Stimulated activated naive B cell treated with anti-CD40 and anti-IgM and Interleukin-4, amounts not matched to agents 10 μg/mL and 1 μg/mL and 100 μg/mL, for 72 hours (primary cell): ENCODE measurements at regions not wholly inside any gene's neighbourhood (a gene's known extent, or its start where the extent isn't known, plus 50 kb on each side); places are given as distances from the start of the nearest gene placed in this dataset.

Experiments used
- ATAC-seq, 2 donors: fragments of 150-1000 bp; cut with Tn5 transposase; replicated peaks; 2 replicates each; pipeline ENCODE4 v1.10.0; 2021; ENCODE audit warnings: moderate library complexity in 1 of 2
- DNase-seq: peaks from one replicate; pipeline ENCODE4 v3.0.0; 2021
- H3K27ac Mint-ChIP-seq: one replicate; pipeline ENCODE4 v1.8.0; 2022; ENCODE audit warnings: mild to moderate bottlenecking, mixed read lengths
- H3K27me3 Mint-ChIP-seq, 2 donors: one replicate each; pipeline ENCODE4 v1.8.0; 2022; ENCODE audit warnings: mixed read lengths in 2 of 2
- H3K36me3 Mint-ChIP-seq, 2 donors: one replicate each; pipeline ENCODE4 v1.8.0; 2022; ENCODE audit warnings: mixed read lengths in 2 of 2, mild to moderate bottlenecking in 1 of 2
- H3K4me1 Mint-ChIP-seq, 2 donors: one replicate each; pipeline ENCODE4 v1.8.0; 2022; ENCODE audit warnings: mixed read lengths in 2 of 2, mild to moderate bottlenecking in 1 of 2
- H3K4me3 Mint-ChIP-seq, 2 donors: one replicate each; pipeline ENCODE4 v1.8.0; 2022; ENCODE audit warnings: mild to moderate bottlenecking in 2 of 2, mixed read lengths in 2 of 2, moderate library complexity in 1 of 2
- H3K9me3 Mint-ChIP-seq, 2 donors: one replicate each; pipeline ENCODE4 v1.8.0; 2022; ENCODE audit warnings: mixed read lengths in 2 of 2, mild to moderate bottlenecking in 1 of 2

DNA sequence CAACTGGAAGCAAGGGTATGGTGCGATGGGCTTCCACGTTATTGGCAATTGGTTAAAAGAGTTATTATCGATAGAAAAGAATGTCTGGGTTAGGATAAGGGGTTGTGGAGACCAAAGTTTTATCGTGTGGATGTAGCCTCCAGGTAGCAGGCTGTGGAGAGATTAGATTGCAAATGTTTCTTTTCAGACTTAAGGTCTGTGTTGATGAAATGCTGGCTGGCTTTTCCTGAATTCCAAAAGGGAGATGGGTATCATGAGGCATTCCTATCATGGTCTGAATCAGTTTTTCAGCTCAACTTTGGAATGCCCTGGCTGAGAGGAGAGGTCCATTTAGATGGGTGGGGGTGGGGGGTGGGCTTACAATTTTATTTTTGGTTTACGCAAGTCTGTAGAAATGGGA, 395.0 kb upstream of the RBFOX1 start:
- H3K27ac Mint-ChIP-seq: no peak overlapping the region
- ATAC-seq: no peak
- H3K9me3 Mint-ChIP-seq: peaks cover 0 to 3% of the 10 kb centered on the region in 2 donors
- no peak for DNase-seq
- H3K4me3 Mint-ChIP-seq: no peak overlapping the region
- no peaks in the 10 kb centered on the region for H3K27me3 Mint-ChIP-seq
- H3K36me3 Mint-ChIP-seq: no peaks in the 10 kb centered on the region
- no peaks in the 10 kb centered on the region for H3K4me1 Mint-ChIP-seq

DNA sequence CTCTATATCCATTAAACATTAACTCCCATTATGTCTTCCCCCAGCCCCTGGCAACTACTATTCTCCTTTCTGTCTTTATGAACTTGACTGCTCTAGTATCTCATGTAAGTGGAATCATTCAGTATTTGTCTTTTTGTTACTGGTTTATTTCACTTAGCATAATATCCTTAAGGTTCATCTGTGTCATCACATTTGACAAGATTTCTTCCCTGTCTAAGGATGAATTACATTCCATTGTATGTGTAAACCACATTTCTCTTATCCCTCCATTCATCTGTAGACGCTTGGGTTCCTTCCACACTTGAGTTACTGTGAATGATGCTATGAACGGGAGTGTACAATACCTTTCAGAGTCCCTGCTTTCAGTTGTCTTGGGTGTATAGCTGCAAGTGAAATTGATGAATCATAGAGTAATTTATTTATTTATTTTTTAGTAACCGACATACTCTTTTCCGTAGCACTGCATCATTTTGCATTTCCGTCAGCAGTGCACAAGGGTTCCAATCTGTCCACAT, 399.7 kb upstream of the RBFOX1 start:
- peaks cover 2 to 3% of the 10 kb centered on the region in 2 donors for H3K9me3 Mint-ChIP-seq
- H3K4me3 Mint-ChIP-seq: no peak overlapping the region
- no peaks in the 10 kb centered on the region for H3K4me1 Mint-ChIP-seq
- no peaks in the 10 kb centered on the region for H3K36me3 Mint-ChIP-seq
- DNase-seq (no peak), ATAC-seq (no peak)
- H3K27me3 Mint-ChIP-seq: no peaks in the 10 kb centered on the region
- no peak overlapping the region for H3K27ac Mint-ChIP-seq

DNA sequence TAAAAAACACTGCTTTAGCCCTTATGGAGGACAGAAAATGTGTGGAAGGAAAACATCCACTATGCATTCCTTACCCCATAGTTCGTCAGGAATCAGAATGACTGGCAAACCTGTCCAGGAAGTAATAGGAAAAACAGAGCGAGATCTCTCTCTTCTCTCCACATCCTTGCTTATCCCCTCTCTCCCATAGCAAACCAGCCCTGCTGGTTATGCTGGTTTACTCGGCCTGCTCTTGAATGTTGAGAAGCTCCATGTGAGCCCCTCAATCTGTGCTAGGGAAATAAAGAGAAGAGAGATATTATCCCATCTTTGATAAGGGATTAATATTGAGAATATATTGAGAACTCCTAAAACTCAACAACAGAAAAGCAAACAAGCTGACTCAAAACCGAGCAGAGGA, 402.8 kb upstream of the RBFOX1 start:
- DNase-seq: no peak
- Mint-ChIP-seq H3K4me1 (no peaks in the 10 kb centered on the region), H3K36me3 (no peaks in the 10 kb centered on the region), H3K27ac (no peak overlapping the region), H3K9me3 (peaks cover 3 to 8% of the 10 kb centered on the region in 2 donors), H3K4me3 (no peak overlapping the region), H3K27me3 (no peaks in the 10 kb centered on the region)
- ATAC-seq: no peak

DNA sequence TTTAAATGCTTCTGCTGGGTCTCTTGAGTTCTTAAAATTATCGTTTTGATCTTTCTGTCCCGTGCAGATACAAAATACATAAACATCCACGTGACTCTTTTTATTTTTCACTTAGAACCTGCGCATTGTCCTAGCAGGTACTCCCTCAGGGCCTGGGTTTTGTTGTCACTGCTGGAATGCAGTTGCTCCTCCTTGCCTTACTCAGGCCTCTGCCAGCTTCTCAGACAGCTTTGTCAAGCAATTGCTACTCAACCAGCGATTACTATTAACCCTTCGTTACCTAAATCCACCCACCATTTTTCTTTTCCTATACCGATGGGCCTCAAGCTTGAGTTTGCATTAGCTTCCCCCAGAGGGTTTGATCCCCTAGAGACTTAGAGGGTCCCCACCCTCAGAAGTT, 405.9 kb upstream of the RBFOX1 start:
- ATAC-seq (no peak), DNase-seq (no peak)
- H3K27ac Mint-ChIP-seq: no peak overlapping the region
- no peaks in the 10 kb centered on the region for H3K36me3 Mint-ChIP-seq
- no peaks in the 10 kb centered on the region for H3K27me3 Mint-ChIP-seq
- H3K4me3 Mint-ChIP-seq: no peak overlapping the region
- H3K9me3 Mint-ChIP-seq: peaks cover 6 to 8% of the 10 kb centered on the region in 2 donors
- no peaks in the 10 kb centered on the region for H3K4me1 Mint-ChIP-seq

- no peaks in the 10 kb centered on the region for H3K36me3 Mint-ChIP-seq
- no peaks in the 10 kb centered on the region for H3K27me3 Mint-ChIP-seq
- ATAC-seq (no peak), DNase-seq (no peak)
- no peaks in the 10 kb centered on the region for H3K4me1 Mint-ChIP-seq
- no peak overlapping the region for H3K27ac Mint-ChIP-seq
- no peak overlapping the region for H3K4me3 Mint-ChIP-seq
- H3K9me3 Mint-ChIP-seq: peaks cover 6 to 11% of the 10 kb centered on the region in 2 donors
Measured at GRCh38 chr16:6926341-6926740, 406.3 kb upstream of the RBFOX1 start.

GRCh38 chr16:6918646-6919045, 414.0 kb upstream of the RBFOX1 start:
- H3K36me3 Mint-ChIP-seq: no peaks in the 10 kb centered on the region
- no peak for ATAC-seq
- DNase-seq: no peak
- H3K9me3 Mint-ChIP-seq: peaks cover 11 to 12% of the 10 kb centered on the region in 2 donors
- no peaks in the 10 kb centered on the region for H3K27me3 Mint-ChIP-seq
- no peak overlapping the region for H3K27ac Mint-ChIP-seq
- no peak overlapping the region for H3K4me3 Mint-ChIP-seq
- no peaks in the 10 kb centered on the region for H3K4me1 Mint-ChIP-seq

GRCh38 chr16:6916946-6917345, 415.7 kb upstream of the RBFOX1 start:
- H3K27ac Mint-ChIP-seq: no peak overlapping the region
- DNase-seq (no peak), ATAC-seq (no peak)
- H3K4me1 Mint-ChIP-seq: no peaks in the 10 kb centered on the region
- no peaks in the 10 kb centered on the region for H3K36me3 Mint-ChIP-seq
- peaks cover 9 to 11% of the 10 kb centered on the region in 2 donors for H3K9me3 Mint-ChIP-seq
- H3K4me3 Mint-ChIP-seq: no peak overlapping the region
- H3K27me3 Mint-ChIP-seq: no peaks in the 10 kb centered on the region

GRCh38 chr16:6913566-6913965, 419.1 kb upstream of the RBFOX1 start:
- Mint-ChIP-seq H3K9me3 (peaks cover 0 to 8% of the 10 kb centered on the region in 2 donors), H3K27ac (no peak overlapping the region), H3K4me3 (no peak overlapping the region), H3K27me3 (no peaks in the 10 kb centered on the region), H3K36me3 (no peaks in the 10 kb centered on the region), H3K4me1 (no peaks in the 10 kb centered on the region)
- DNase-seq (no peak), ATAC-seq (no peak)

- Mint-ChIP-seq H3K27me3 (no peaks in the 10 kb centered on the region), H3K4me3 (no peak overlapping the region), H3K4me1 (no peaks in the 10 kb centered on the region), H3K9me3 (peaks cover 0 to 1% of the 10 kb centered on the region in 2 donors), H3K27ac (no peak overlapping the region), H3K36me3 (no peaks in the 10 kb centered on the region)
- no peak for DNase-seq
- no peak for ATAC-seq
Measured at GRCh38 chr16:6910301-6910700, 422.3 kb upstream of the RBFOX1 start.

DNA sequence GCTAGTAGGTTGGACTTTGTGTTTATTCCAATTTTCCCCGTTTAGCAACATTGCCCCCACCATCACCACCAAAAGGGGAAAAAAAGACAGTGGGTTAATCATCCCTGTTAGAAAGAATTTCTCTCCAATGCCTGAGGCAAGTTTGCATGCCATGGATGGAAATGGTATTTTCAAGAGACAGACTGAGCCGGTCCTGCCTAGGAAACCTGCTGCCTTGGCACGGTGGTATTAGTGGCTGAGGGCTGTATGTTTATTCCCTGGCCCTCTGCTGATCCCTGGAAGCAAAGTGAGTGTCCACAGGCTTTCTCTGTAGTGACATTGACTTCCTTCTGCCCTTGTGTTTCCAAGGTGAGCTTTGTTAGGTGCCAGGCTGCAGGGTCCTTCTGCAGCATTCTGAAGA, 427.0 kb upstream of the RBFOX1 start:
- Mint-ChIP-seq H3K36me3 (no peaks in the 10 kb centered on the region), H3K4me1 (no peaks in the 10 kb centered on the region), H3K27ac (no peak overlapping the region), H3K9me3 (peaks cover 0 to 1% of the 10 kb centered on the region in 2 donors), H3K4me3 (no peak overlapping the region), H3K27me3 (no peaks in the 10 kb centered on the region)
- DNase-seq (no peak), ATAC-seq (no peak)

DNA sequence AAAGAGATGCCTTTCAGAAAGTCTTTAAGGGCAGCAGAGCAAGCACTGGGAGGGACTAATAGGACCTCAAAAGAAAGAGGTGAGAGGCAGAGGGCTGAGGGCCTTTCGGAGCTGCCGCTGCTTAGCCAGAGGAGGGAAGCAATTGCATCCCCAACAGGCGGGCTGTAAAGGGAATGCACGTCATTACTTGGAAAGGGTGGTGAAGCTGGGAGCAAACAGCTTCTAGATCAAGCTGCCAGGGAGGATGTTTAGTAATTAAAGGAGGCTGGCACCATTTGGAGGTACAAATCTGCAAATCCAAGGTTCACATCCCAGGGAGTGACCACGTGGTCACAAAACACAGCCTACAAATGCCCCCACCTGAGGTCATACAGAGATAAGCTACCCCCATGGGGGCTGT, 429.0 kb upstream of the RBFOX1 start:
- peaks cover 0 to 1% of the 10 kb centered on the region in 2 donors for H3K9me3 Mint-ChIP-seq
- ATAC-seq (no peak), DNase-seq (no peak)
- H3K36me3 Mint-ChIP-seq: no peaks in the 10 kb centered on the region
- H3K27ac Mint-ChIP-seq: no peak overlapping the region
- no peak overlapping the region for H3K4me3 Mint-ChIP-seq
- no peaks in the 10 kb centered on the region for H3K4me1 Mint-ChIP-seq
- H3K27me3 Mint-ChIP-seq: no peaks in the 10 kb centered on the region

DNA sequence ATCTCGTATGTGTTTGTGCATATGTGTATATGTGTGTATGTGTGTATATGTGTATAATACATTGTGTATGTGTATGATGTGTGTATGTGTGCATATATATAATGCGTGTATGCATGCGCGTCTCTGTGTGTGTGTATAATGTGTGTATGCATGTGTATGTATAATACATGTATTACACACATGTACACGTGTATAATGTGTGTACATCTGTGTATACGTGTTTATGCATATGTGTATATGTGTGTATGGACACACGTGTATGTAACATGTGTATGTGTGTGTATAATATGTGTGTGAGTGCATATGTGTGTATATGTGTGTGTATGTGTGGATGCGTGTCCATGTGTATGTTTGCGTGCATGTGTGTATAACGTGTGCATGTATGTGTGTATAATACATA, 433.7 kb upstream of the RBFOX1 start:
- no peaks in the 10 kb centered on the region for H3K36me3 Mint-ChIP-seq
- no peak for ATAC-seq
- no peak overlapping the region for H3K27ac Mint-ChIP-seq
- no peaks in the 10 kb centered on the region for H3K27me3 Mint-ChIP-seq
- H3K4me1 Mint-ChIP-seq: no peaks in the 10 kb centered on the region
- no peaks in the 10 kb centered on the region for H3K9me3 Mint-ChIP-seq
- DNase-seq: no peak
- H3K4me3 Mint-ChIP-seq: no peak overlapping the region

- DNase-seq: no peak
- no peak overlapping the region for H3K4me3 Mint-ChIP-seq
- H3K27me3 Mint-ChIP-seq: no peaks in the 10 kb centered on the region
- H3K9me3 Mint-ChIP-seq: no peaks in the 10 kb centered on the region
- ATAC-seq: no peak
- no peaks in the 10 kb centered on the region for H3K4me1 Mint-ChIP-seq
- H3K36me3 Mint-ChIP-seq: no peaks in the 10 kb centered on the region
- H3K27ac Mint-ChIP-seq: no peak overlapping the region
Measured at GRCh38 chr16:6897876-6898485, 434.7 kb upstream of the RBFOX1 start.

DNA sequence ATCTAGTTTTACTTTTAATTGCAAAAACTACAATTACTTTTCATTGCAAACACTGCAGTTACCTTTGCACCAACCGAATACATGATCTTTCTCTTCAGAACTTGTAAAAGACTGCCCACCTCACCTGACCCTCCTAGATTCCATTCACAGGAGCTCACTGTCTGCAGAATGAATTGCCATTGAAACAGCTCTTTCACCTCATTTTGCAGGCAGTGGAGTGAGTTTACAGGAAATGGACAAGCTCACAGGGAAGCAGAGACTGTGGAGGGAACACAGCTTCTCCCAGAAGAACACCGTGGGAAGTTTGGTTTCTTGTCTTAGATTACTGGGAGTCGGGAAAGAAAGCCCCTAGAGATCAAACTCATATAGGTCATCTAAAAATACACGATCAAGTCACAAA, 439.7 kb upstream of the RBFOX1 start:
- Mint-ChIP-seq H3K27ac (no peak overlapping the region), H3K4me3 (no peak overlapping the region), H3K4me1 (no peaks in the 10 kb centered on the region), H3K27me3 (peaks cover 0 to 5% of the 10 kb centered on the region in 2 donors), H3K36me3 (no peaks in the 10 kb centered on the region), H3K9me3 (peaks cover 0 to under 1% of the 10 kb centered on the region in 2 donors)
- DNase-seq: no peak
- no peak for ATAC-seq

GRCh38 chr16:6891496-6891895, 441.1 kb upstream of the RBFOX1 start:
- no peak for DNase-seq

DNA sequence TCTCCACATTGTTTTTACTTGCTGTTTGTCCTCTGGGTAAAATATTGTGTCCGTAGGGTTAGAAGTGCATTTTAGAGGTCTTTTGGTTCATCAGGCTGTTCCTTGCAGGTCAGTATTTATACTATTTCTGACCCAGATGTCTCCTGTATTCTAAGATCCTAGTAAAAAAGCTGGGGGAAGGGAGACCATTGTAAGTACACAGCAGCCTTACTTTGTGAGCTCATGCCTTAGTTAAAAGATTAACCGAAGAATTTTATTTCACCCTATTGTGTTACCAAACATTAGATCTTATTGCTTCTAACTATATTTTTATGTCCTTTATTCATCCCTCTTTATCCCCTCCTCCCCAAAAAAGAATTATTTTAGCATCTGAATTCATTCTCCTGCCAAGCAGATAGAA, 444.1 kb upstream of the RBFOX1 start:
- H3K27me3 Mint-ChIP-seq: peaks cover 0 to 5% of the 10 kb centered on the region in 2 donors
- H3K27ac Mint-ChIP-seq: no peak overlapping the region
- no peaks in the 10 kb centered on the region for H3K36me3 Mint-ChIP-seq
- no peaks in the 10 kb centered on the region for H3K4me1 Mint-ChIP-seq
- no peak for DNase-seq
- no peak overlapping the region for H3K4me3 Mint-ChIP-seq
- no peak for ATAC-seq
- peaks cover 4% of the 10 kb centered on the region in 2 donors for H3K9me3 Mint-ChIP-seq

More at GRCh38 chr16:6891496-6891895, 441.1 kb upstream of the RBFOX1 start:
- no peak overlapping the region for H3K27ac Mint-ChIP-seq
- no peak for ATAC-seq
- H3K9me3 Mint-ChIP-seq: peaks cover 4% of the 10 kb centered on the region in 2 donors
- H3K36me3 Mint-ChIP-seq: no peaks in the 10 kb centered on the region
- H3K4me1 Mint-ChIP-seq: no peaks in the 10 kb centered on the region
- H3K27me3 Mint-ChIP-seq: peaks cover 0 to 5% of the 10 kb centered on the region in 2 donors
- no peak overlapping the region for H3K4me3 Mint-ChIP-seq
